GM19238 (cell line): ENCODE measurements at regions not wholly inside any gene's neighbourhood (a gene's known extent, or its start where the extent isn't known, plus 50 kb on each side); places are given as distances from the start of the nearest gene placed in this dataset.

Experiments
- DNase-seq: peaks from one replicate; pipeline ENCODE4 v3.0.0; 2011; ENCODE audit warnings: low spot score; ENCODE audit not compliant: insufficient read length

DNA sequence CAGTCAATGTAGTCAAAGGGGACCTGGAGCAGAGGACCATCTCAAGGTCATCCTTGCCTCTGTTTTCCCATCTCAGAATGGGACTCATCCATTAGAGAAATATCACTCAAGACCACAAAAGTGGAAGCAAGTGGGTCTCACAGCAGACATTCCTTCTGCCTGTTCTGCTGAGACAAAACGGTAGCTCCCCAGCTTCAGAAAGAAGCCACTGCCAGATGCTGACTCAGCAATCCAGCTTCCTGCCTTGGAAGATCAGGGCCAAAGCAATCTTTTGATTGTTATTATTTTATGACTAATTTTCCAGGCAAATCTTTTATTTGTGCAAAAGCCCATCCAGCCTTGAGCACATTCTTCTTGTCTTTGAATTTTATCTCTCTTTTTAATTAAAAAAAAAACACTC, 86.8 kb downstream of the CCT6B start:
- DNase-seq, result no peak

DNA sequence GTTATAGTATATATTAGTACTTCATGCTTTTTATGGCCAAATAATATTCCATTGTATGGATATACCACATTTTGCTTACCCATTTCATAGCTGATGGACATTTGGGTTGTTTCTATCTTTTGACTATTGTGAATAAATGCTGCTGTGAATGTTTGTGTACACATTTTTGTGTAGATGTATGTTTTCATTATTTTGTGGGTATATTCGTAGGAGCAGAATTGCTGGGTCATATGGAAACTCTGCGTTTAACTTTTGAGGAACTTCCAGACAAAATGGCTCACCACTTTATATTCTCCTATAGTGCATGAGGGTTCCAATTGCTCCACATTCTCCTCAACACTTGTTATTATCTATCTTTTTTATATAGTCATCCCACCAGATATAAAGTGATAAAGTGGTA, 88.6 kb downstream of the CCT6B start:
- DNase-seq, result no peak

DNA sequence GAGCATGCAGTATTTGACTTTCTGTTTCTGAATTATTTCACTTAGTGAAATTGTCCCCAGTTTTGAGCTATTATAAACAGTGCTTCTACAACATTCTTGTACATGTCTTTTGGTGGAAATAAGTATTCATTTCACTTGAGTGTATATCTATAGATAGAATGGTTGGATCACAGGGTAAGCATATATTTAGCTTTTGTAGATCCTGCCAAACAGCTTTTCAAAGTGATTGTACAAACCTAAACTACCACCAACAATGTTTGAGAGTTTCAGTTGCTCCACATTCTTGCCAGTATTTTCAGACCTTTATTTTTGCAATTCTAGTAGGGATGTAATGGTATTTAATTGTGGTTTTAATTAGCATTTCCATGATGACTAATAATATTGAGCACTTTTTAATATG, 91.6 kb downstream of the CCT6B start:
- DNase-seq, result no peak

DNA sequence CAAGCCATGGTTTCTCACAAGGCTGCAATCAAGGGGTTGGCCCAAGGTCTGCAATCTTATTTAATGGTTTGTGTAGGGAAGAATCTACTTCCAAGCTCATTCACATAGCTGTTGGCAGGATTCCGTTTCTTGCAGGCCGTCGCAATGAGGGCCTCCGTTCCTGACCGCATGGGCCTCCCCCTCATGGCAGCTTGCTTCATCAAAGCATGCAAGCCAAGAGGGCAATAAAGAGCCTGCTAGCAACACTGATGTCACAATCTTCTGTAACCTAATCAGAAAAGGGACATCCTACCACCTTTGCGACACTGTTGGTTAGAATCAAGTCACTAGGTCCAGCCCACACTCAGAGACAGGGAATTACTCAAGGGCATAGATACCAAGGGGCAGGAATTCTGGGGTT, 95.5 kb downstream of the CCT6B start:
- DNase-seq, result no peak

DNA sequence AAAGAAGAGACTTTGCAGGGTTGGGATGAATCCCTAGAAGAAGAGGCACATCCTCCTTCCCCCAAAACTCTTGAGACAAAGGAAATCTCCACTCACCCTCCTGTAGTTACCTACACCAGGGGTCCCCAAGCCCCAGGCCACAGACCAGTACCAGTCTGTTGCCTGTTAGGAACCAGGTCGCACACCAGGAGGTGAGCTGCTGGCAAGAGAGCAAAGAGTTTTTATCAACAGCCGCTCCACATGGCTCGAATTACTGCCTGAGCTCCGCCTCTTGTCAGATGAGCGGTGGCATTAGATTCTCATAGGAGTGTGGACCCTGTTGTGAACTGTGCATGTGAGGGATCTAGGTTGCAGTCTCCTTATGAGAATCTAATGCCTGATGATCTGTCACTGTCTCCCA, 98.9 kb downstream of the CCT6B start:
- no peak for DNase-seq

DNA sequence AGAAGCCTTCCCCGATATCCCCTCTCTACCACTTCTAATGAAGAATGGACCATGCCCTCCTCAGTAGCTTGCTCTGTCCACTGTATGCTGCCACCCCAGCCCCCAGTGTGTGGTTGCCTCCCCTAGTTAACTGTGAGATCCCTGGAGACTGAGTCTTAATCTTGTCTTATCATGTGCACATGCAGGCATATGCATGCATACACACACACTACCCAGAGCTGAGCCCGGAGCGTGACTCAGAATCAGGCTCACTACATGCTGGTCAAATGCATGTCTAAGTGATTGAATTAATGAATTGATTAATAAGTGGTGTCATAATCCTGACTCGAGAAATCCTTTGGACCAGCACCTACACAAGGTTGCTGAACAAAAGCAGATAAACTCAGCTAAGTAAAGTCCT, 99.4 kb downstream of the CCT6B start:
- DNase-seq, result no peak

DNA sequence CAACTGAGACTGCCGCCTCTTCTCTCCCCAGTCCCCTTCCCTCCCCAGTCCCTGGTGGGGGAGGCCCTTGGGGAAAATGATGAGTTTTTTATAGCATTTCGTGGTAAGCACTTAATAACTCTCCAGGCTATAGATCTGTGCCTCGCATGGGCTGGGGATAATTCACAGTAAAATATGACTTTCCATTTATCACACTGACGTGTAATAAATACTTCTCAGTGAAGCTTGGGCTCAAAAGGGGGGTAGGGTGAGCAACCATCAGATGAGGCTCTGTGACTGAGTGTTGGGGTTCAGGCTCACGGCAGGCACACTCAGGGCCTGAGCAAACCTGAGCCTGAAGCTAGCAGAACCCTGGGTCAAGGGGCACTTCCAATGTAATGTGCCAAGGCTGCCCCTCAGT, 101.6 kb downstream of the CCT6B start:
- no peak for DNase-seq

DNA sequence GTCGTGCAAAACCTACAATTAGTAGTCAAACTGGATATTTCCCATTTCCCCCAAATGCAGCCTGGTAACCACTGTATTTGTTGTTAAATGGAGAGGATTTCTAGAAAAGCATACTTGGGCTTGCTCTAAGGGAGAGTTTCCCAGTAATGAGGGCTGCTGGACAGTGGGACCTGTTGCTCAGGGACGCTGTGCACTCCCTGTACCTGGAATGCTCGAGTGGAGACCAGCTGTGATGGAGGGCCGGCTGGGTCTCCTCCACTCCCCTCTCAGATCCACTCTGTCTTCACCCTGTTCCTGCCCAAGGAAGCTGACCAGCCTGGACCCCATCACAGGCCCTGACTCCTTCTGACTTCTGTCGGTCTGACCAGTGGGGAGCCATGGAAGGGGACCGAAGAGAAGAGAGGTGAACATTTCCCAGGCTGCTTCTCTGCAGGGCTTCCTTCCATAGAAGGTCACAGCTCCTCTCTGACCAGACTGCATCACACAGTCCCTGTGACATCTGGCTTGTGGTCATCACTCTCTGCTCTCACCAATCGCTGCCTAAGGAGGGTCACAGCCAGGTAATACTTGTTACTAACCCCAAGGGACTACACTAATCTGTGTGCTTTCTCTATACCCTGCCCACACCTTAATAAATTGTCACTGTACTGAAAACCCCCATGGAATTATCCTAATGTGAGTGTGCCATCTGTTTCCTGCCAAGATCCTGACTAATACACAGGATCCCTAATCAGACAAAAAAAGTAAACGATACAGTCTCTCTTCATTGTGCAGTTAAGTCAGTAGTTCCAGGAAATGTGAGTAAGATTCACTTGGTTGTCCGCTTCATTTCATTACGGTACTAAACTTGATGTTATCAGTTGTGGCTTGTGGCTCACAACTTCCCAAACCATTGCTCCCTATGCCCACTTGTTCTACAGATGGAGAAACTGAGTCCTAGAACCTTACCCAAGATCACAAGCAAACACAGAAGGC, 102.4 kb downstream of the CCT6B start:
- no peak for DNase-seq

DNA sequence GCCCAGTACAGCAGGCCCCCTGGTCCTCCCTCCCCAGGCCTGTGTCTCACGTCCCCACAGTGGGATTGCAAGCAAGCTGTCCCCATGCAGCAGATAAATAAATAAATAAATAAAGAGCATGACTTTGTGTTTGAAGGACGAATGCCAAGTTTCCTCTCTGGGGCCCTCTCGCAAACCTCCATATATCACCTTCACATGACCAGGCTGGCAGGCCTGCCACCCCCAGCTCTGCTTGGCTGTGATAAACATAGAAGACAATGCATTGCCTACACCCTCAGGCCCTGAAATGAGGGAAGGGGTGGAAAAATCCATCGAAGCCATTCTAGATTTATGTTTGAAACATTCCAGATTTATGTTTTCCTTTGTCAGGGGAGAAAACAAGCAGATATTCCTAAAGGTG, 107.3 kb downstream of the CCT6B start:
- DNase-seq, result no peak

DNA sequence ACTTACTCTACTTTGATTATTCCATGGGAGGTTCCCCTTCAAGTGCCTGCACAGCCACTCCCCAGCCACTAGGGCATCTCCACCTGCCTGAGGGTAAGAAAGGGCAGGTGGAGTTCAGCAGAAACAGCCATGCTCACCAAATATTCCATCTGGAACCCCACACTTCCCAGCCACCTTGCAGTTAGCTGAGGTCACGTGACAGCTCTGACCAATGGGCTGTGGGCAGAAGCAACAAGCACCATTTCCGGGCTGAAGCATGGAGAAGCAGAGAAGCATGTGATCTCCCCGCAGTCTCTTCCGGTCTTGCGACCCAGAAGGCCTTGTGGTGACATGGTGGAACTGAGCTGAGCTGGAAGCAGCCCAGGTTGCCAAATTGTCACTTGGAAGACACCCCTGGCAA, 108.6 kb downstream of the CCT6B start:
- no peak for DNase-seq

DNA sequence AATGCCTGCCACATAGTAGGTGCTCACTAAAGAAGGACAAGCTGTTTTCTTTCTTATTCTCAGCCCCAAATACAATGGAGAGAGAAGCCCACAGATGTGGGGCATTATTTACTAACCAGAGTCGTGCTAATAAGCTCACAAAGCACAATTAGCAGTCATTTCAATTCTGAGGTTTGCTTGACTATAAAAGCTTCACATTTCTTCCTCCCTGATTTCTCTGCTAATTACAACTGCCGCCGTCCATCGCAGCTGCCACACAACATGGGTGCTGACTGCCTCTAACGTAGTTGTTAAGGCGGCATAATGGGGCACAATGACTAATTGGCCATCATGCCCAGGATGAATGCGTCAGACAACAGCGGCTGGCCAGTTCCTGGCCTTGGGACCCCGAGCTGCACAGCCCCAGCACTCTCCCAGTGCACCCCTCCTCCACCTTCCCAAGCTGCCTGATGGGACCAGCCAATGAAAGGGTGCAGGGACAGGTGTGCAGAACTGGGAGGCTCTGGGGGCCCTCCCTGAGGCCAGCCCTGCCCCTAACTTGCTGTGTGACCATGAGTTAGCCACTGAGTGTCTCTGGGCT, 109.2 kb downstream of the CCT6B start:
- no peak for DNase-seq

DNA sequence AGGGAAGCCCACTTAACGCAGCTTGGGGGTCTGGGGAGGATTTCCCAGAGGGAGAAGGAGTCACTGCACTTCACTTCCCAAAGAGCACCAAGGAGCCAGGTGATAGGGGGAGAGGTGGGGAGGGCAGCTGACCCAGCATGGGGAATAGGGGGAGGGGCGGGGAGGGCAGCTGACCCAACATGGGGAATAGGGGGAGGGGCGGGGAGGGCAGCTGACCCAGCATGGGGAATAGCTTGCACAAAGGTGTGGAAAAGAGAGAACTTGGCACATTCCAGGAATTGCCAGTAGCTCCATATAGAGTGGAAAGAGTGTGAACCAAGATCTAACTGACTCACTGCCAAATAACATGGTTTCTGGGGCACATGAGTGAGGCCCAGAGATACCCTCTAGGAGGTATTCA, 110.3 kb downstream of the CCT6B start:
- DNase-seq, result no peak

DNA sequence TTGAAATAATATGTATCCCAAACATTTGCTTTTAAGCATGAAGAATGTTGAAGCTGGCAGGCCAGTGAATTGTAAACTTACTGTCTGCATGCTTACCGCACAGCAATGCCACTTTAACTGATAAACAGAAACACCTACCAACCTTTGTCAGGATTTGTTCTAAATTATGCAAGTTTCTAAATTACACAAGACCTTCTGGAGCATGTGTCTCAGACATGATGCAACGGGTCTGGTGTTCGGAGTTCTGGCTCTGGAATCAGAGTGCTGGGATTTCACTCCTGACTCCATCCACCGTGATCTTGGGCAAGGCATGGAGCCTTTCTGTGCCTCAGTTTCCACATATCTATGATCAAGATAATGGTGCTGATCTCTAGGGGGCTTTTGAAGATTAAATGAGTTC, 111.2 kb downstream of the CCT6B start:
- DNase-seq, result no peak

DNA sequence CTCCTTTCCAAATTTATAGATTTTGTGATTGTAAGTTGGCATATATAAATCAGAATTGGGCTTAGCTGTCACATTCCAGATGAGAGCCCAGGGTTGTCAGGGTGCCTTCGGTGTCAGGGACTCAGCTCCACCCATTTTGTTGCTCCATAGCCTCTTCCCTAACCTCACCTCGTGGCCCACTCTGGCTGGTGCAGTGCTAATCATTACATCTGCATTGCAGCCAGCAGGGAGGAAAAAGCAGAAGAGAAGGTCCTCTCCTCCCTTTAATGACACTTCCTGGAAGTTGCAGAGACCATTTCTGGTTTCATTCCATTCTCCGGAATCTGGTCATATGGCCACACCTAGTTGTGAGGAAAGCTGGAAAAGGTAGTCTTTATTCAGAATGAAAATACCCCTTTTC, 113.3 kb downstream of the CCT6B start:
- DNase-seq, result no peak

DNA sequence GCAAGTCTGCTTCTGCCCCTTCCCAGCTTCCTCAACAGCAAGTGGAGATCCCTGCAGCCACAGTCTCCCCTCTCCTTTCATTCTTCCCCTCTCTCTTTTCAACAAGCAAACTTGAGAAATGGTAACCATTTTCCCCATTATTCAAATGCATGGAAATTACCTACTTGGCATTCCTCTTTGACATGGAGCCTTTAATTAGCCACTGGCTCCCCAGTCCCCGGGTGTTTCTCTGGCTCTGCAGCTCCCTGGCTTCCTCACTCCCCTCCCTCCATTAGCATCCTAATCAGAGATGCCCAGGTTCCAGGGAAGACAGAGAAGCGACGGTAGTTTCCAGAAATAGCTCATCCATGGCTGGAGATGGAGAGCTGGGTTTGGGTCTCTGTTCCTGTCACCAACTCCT, 116.0 kb downstream of the CCT6B start:
- no peak for DNase-seq

DNA sequence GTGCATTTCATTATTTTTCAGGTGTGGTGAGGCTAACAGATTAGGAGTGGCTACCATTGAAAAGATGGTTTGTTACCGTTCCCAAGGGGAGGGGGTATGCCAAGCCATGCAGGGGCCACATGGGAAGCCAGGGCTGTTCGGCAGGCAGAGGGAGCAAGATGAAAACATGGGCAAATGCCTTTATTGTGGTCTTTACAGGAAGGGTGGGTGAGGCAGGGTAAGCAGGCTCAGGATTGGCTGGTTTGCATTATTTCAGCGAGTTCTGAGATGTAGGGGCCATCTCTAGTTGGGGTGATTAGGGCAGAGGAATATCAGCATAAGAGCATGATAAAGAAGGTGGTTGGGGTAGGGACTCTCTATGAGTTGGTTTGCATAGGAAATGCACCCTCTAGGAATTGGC, 117.6 kb downstream of the CCT6B start:
- DNase-seq, result no peak

DNA sequence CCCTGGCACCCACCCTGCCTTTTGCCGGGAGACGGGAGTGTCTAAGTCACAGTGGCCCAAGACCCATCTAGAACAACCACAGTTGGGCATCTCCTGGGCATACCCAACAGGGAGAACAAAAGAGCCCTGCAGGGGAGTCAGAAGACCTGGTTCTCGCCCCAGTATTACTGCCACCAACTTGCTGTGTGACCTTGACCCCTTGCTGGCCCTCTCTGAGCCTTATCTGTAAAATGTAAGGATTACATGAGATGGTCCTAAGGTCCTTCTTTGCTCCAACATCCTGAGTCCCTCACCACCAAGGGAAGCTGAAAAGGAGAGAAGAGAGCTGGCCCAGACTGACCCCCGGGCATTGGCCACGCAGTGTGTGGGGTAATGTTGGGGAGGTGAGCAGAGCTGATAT, 119.0 kb downstream of the CCT6B start:
- DNase-seq, result no peak

DNA sequence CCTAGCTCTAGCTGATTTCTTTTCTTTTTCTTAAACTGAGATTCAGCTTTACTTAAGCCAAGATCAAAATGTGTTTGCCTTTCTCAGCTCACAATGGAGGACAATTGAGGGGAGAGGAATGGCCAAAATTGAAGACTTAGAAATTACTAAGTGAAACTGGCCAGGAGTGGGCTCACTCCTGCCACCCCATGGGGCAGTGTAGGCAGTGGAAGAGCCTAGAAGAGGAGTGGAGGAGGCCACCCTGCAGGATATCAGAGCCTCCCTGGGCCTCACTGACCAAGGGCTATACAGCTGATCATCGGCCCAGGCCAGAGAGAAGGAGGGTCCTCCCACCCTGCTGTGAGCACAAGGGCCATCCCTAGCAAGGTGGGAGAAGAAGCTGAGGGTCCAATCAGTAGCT, 119.8 kb downstream of the CCT6B start:
- no peak for DNase-seq

DNA sequence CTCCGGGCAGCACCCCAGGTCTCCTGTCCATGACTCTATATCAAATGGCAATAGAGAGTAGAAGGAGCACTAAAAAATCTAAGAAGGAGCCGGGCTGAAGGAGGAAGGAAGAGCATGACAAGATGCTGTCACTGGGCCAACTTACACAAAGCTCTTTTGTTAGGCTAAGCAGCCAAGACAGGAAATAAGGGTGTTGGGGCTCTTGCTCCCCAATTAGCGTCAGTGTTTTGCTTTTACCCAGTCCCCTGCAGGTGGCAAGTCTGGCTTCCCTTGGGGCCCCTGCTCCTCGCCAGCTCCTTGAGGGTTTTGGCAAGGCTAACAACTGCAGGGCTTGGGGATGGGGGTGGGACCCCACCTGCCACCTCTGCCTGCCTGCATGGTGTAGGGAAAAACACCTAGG, 120.5 kb downstream of the CCT6B start:
- no peak for DNase-seq

DNA sequence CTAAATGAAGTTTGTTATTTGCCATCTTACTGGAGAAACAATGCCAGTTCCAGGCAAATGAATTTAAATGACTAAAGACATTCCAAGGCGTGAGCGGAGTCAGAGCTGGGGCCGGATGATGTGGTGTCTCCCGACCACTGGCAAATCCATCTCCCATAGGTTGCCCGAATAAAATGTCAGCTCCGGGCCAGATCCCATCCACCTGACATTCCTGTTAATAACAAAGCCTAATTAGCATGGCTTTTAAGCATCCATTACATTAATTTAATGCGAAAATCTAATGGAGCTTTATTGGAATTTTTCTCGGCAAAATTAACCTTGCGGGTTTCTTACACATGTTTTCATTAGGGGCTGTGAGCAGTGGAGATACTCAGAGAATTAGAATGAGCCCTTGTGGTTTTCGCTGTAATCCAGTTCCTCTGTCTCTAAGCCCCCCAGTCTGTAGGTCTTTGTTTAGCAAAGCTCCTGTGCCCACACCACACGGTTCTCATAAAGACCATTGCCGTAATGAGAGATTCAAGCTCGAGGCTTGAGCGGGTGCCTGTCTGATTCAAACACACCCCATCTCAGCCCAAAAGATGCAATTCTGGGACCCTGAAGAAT, 123.3 kb downstream of the CCT6B start:
- DNase-seq, result no peak

DNA sequence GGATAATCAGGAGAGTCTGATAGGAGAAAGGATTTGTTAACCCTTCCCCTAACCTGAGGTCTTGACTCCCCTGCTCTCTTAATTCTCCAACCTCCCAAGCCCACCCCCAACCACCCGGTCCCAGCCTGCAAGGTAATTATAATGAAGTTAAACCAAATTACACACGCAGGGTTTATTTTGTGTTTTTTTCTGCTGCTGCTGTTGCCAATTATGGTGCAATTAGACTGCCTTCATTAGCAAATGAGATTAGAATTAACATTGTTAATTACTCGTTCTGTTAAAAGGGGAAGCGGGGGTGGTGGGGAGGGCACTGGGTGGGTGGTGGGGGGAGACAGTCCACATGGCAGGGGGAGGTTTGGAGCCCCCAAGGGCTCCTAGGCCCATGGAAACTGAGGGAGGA, 128.9 kb downstream of the CCT6B start:
- DNase-seq, result no peak

DNA sequence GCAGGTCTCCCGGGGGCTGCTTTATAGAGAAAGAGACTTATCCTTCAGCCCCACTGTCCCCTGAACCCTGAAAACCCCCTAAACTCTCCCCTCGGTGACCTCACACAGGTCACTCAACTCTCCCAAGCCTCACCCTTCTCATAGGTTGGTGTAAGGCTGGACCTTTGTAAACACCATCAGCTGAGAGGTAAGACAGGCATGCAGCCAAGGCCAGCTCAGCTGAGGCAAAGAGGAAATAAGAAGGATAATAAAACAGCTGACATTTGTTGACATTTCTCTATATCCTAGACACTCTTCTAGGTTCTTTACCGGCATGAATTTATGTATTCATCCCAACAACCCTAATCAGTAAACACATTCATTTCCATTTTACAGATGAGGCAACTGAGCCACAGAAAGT, 134.3 kb downstream of the CCT6B start:
- DNase-seq, result no peak

DNA sequence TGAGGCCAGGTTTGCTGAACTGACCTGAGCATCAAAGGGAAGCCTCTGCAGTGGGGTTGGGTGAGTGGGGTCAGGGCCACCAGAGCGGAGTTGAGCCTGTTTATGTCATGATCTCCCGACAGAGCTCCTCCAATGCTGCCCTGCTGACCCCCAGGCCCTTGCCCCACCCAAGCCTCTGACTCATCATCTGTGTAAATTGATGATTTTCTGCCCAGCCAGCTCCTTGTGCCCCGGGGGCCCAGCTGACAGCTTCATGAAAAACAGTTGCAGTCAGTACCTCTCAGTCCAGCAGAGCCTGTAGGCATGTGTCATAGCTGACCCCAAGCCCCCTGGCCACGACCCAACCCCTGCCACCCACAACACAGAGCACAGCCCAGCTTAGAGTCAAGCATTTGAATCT, 134.9 kb downstream of the CCT6B start:
- no peak for DNase-seq
